ENCODE measurements at regions not wholly inside any gene's neighbourhood (a gene's known extent, or its start where the extent isn't known, plus 50 kb on each side); places are given as distances from the start of the nearest gene placed in this dataset.

- DNase-seq (ENCODE audit: low read depth, low spot score), result no peak
- in situ Hi-C loops (cut with HindIII; ENCODE audit: low sequenced_read_pairs), result no loop called here
- H3K4me3 ChIP-seq (ENCODE audit: low read depth, low read length), result no peak overlapping the region
- no peak for TF ChIP-seq CTCF (IDR thresholded peaks at IDR 0.05; ENCODE audit: low read depth, low read length)
These were observed 54.8 kb downstream of the CCDC71L start for GRCh38 chr7:106606120-106606519.

GRCh38 chr7:106604971-106605370, 56.0 kb downstream of the CCDC71L start:
- H3K4me3 ChIP-seq (ENCODE audit: low read depth, low read length), result no peak overlapping the region
- in situ Hi-C loops (cut with HindIII; ENCODE audit: low sequenced_read_pairs), result no loop called here
- DNase-seq (ENCODE audit: low read depth, low spot score), result no peak
- no peak for TF ChIP-seq CTCF (IDR thresholded peaks at IDR 0.05; ENCODE audit: low read depth, low read length)

GRCh38 chr7:106604303-106604924, 56.5 kb downstream of the CCDC71L start:
- in situ Hi-C loops (cut with HindIII; ENCODE audit: low sequenced_read_pairs), result no loop called here
- H3K4me3 ChIP-seq (ENCODE audit: low read depth, low read length), result no peak overlapping the region
- TF ChIP-seq CTCF (IDR thresholded peaks at IDR 0.05; ENCODE audit: low read depth, low read length), result no peak
- DNase-seq (ENCODE audit: low read depth, low spot score), result no peak

- no peak for DNase-seq (ENCODE audit: low read depth, low spot score)
- H3K4me3 ChIP-seq (ENCODE audit: low read depth, low read length), result no peak overlapping the region
- in situ Hi-C loops (cut with HindIII; ENCODE audit: low sequenced_read_pairs), result no loop called here
- TF ChIP-seq CTCF (IDR thresholded peaks at IDR 0.05; ENCODE audit: low read depth, low read length), result no peak
These were observed 57.6 kb downstream of the CCDC71L start for GRCh38 chr7:106603346-106603745.

GRCh38 chr7:106602062-106602461, 58.9 kb downstream of the CCDC71L start:
- TF ChIP-seq CTCF (IDR thresholded peaks at IDR 0.05; ENCODE audit: low read depth, low read length), result no peak
- no peak for DNase-seq (ENCODE audit: low read depth, low spot score)
- in situ Hi-C loops (cut with HindIII; ENCODE audit: low sequenced_read_pairs), result no loop called here
- H3K4me3 ChIP-seq (ENCODE audit: low read depth, low read length), result no peak overlapping the region

GRCh38 chr7:106600569-106601373, 60.2 kb downstream of the CCDC71L start:
- DNase-seq (ENCODE audit: low read depth, low spot score), result no peak
- no peak overlapping the region for H3K4me3 ChIP-seq (ENCODE audit: low read depth, low read length)
- no peak for TF ChIP-seq CTCF (IDR thresholded peaks at IDR 0.05; ENCODE audit: low read depth, low read length)
- in situ Hi-C loops (cut with HindIII; ENCODE audit: low sequenced_read_pairs), result no loop called here
